ENCODE measurements at regions not wholly inside any gene's neighbourhood (a gene's known extent, or its start where the extent isn't known, plus 50 kb on each side); places are given as distances from the start of the nearest gene placed in this dataset.
A peak's percentile ranks its signal among the peaks of the same experiment; 100 is the strongest.

DNA sequence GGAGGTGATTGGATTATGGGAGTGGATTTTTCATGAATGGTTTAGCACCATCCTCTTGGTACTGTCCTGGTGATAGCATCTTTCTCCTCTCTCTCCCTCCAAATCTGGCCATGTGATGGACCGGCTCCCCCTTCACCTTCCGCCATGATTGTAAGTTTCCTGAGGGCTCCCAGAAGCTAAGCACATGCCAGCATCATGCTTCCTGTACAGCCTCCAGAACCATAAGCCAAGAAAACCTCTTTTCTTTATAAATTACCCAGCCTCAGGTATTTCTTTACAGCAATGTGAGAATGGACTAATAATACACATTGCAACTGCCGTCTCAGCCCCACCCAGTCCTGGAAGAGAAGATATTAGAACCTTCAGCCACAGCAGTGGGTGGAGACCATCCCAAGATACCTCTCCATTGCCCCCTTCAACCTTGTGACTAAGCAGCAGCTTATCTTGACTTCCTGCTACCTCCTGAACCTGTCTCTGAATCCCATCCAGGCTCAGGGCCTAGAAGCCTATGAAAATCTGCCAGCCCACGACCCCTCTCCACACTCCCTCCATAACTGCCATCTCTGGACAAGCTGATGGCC lies 81.8 kb upstream of the AGAP1 start:
- H3K4me3 ChIP-seq (replicated peaks; ENCODE audit: low read depth, low read length): no peak overlapping the region
- no peak for TF ChIP-seq CTCF (IDR thresholded peaks at IDR 0.05; ENCODE audit: low read depth, low read length, missing control alignments)
- DNase-seq (ENCODE audit: extremely low read depth, low read depth): no peak

DNA sequence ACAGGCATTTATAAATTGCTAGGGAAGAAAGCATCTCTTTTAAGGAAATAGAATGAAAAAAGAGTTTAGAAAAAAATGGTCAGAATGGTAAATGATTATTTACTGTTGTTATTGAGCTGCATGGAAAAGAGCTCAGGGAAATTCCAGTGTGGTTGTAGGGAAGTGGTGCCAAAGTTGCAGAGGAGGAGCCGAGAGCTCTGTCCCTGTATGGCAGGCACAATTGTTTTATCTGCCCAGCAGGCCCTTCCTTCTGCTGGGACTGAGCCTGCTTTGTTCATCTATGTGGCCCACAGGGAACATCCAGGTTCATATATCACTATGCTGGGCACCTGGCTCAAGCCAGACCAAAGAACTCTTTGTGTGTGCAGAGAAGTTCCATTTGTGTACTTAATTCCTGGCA lies 80.8 kb upstream of the AGAP1 start:
- no peak for TF ChIP-seq CTCF (IDR thresholded peaks at IDR 0.05; ENCODE audit: low read depth, low read length, missing control alignments)
- H3K4me3 ChIP-seq (replicated peaks; ENCODE audit: low read depth, low read length): no peak overlapping the region
- DNase-seq (ENCODE audit: extremely low read depth, low read depth): no peak

- H3K4me3 ChIP-seq (replicated peaks; ENCODE audit: low read depth, low read length): no peak overlapping the region
- TF ChIP-seq CTCF (IDR thresholded peaks at IDR 0.05; ENCODE audit: low read depth, low read length, missing control alignments): no peak
- DNase-seq (ENCODE audit: extremely low read depth, low read depth): no peak
These were observed 79.4 kb upstream of the AGAP1 start for GRCh38 chr2:235414422-235414821.

DNA sequence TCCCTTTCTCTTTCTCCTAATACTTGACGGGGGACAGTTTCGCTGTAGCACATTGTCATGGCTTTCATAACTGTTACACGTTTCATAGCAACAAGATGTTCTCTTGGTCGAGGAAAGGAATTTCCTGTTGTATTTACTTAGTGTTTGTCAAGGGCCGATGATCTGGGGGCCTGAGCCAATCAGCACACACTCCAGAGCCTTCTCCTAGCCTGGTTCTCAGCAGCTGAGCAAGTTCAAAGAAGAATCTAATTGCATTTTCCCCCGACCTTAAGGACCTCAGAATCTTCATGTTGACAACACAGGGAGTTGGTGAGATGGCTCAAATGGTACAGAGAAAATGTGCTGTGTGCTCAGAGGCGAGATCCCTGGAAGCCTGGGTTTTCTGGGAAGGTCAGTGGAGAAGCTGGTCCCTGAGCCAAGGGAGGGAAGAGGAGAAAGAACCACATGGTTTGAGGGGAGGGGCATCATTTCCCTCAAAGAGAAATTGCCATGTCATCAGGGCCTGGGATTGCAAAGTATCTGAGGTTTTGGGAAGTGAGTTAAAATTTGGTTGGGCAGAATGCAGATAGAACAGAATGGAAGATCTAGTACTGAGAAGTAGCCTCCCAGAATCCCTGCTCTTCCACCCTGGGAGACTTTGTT lies 76.9 kb upstream of the AGAP1 start:
- DNase-seq (ENCODE audit: extremely low read depth, low read depth): peak; percentile 14
- no peak overlapping the region for H3K4me3 ChIP-seq (replicated peaks; ENCODE audit: low read depth, low read length)
- TF ChIP-seq CTCF (IDR thresholded peaks at IDR 0.05; ENCODE audit: low read depth, low read length, missing control alignments): no peak

GRCh38 chr2:235418918-235419317 lies 74.9 kb upstream of the AGAP1 start:
- DNase-seq (ENCODE audit: extremely low read depth, low read depth): no peak
- H3K4me3 ChIP-seq (replicated peaks; ENCODE audit: low read depth, low read length): no peak overlapping the region
- no peak for TF ChIP-seq CTCF (IDR thresholded peaks at IDR 0.05; ENCODE audit: low read depth, low read length, missing control alignments)

DNA sequence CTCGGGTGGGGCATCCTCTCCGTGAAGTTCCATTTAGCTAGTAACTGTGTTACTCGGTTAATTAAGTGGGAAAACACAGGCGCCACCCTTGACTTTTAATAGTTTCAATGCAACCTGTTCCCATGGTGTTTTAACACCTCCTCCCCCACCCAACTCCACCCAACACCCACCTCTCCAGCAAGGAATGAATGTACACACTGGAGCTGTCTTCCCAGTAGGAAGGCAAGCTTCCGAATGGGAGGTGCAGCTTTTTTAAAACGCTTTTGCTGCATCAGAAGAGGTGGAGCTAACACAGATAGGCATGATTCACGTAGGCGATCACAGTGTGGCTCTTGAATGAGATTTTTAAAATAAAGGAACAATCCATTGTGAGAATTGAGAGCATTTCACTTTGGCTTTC lies 73.8 kb upstream of the AGAP1 start:
- TF ChIP-seq CTCF (IDR thresholded peaks at IDR 0.05; ENCODE audit: low read depth, low read length, missing control alignments): no peak
- H3K4me3 ChIP-seq (replicated peaks; ENCODE audit: low read depth, low read length): no peak overlapping the region
- DNase-seq (ENCODE audit: extremely low read depth, low read depth): no peak

- no peak overlapping the region for H3K4me3 ChIP-seq (replicated peaks; ENCODE audit: low read depth, low read length)
- DNase-seq (ENCODE audit: extremely low read depth, low read depth): no peak
- no peak for TF ChIP-seq CTCF (IDR thresholded peaks at IDR 0.05; ENCODE audit: low read depth, low read length, missing control alignments)
These were observed 72.2 kb upstream of the AGAP1 start for GRCh38 chr2:235421618-235422017.

All from HFF-Myc (cell line).